Stimulated activated CD4-positive, alpha-beta T cell treated with anti-CD3 and anti-CD28 coated beads, Interleukin-15, amount 100 ng/mL, for 1 hour (primary cell): ENCODE measurements at regions not wholly inside any gene's neighbourhood (a gene's known extent, or its start where the extent isn't known, plus 50 kb on each side); places are given as distances from the start of the nearest gene placed in this dataset.

Experiments used
- DNase-seq, 2 donors: peaks; one replicate each; pipeline ENCODE4 v3.0.0-alpha.2; 2020; ENCODE audit warnings: low read depth in 1 of 2, low spot score in 1 of 2

- DNase-seq: no peak
Measured at GRCh38 chr10:118246332-118247295, 95.5 kb downstream of the FAM204A start.

GRCh38 chr10:118243907-118244306 is 98.2 kb downstream of the FAM204A start:
- no peak for DNase-seq

GRCh38 chr10:118241229-118242137 is 100.6 kb downstream of the FAM204A start:
- peak; percentile 22 to 50 for DNase-seq

GRCh38 chr10:118239236-118239630 is 102.9 kb downstream of the FAM204A start:
- no peak for DNase-seq

GRCh38 chr10:118238573-118239235 is 103.4 kb downstream of the FAM204A start:
- DNase-seq: no peak

GRCh38 chr10:118237930-118238329 is 104.2 kb downstream of the FAM204A start:
- no peak for DNase-seq

- no peak for DNase-seq
Measured at GRCh38 chr10:118234683-118235082, 107.4 kb downstream of the FAM204A start.

- no peak for DNase-seq
Measured at GRCh38 chr10:118220346-118220850, 121.7 kb downstream of the FAM204A start.

GRCh38 chr10:118218562-118218961 is 123.6 kb downstream of the FAM204A start:
- no peak for DNase-seq

GRCh38 chr10:118216571-118217170 is 125.5 kb downstream of the FAM204A start:
- no peak for DNase-seq

- no peak for DNase-seq
Measured at GRCh38 chr10:118216020-118216419, 126.1 kb downstream of the FAM204A start.

- no peak for DNase-seq
Measured at GRCh38 chr10:118214776-118215175, 127.3 kb downstream of the FAM204A start.

- DNase-seq: no peak
Measured at GRCh38 chr10:118213436-118213835, 128.7 kb downstream of the FAM204A start.

- no peak for DNase-seq
Measured at GRCh38 chr10:118210276-118210675, 131.8 kb downstream of the FAM204A start.

- DNase-seq: no peak
Measured at GRCh38 chr10:118209215-118209614, 132.9 kb downstream of the FAM204A start.

- no peak for DNase-seq
Measured at GRCh38 chr10:118207470-118208007, 134.6 kb downstream of the FAM204A start.

GRCh38 chr10:118204292-118204943 is 137.7 kb downstream of the FAM204A start:
- DNase-seq: no peak

GRCh38 chr10:118203461-118203860 is 138.7 kb downstream of the FAM204A start:
- no peak for DNase-seq

GRCh38 chr10:118195729-118196128 is 146.4 kb downstream of the FAM204A start:
- no peak for DNase-seq

GRCh38 chr10:118193642-118194041 is 146.9 kb upstream of the RAB11FIP2 start:
- DNase-seq: no peak
